Neural progenitor cell (in vitro differentiated cells): ENCODE measurements at regions not wholly inside any gene's neighbourhood (a gene's known extent, or its start where the extent isn't known, plus 50 kb on each side); places are given as distances from the start of the nearest gene placed in this dataset.

Experiments used
- DNase-seq: peaks from one replicate; pipeline ENCODE4 v3.0.0-alpha.2; 2016; ENCODE audit warnings: low spot score
- H2AFZ ChIP-seq: fragments of 200-600 bp; sonication (generic); replicated peaks from 2 replicates; pipeline ENCODE4 v1.6.1; 2016; ENCODE audit warnings: antibody characterized with exemption
- H3F3A ChIP-seq: fragments of 200-600 bp; sonication (generic); 2 replicates; pipeline ENCODE4 v1.6.1; 2016; ENCODE audit warnings: antibody characterized with exemption, low read depth
- H3K27ac ChIP-seq: fragments of 200-600 bp; sonication (generic); 2 replicates; pipeline ENCODE4 v1.5.1; 2016; ENCODE audit warnings: mild to moderate bottlenecking
- H3K27me3 ChIP-seq: fragments of 200-600 bp; sonication (generic); 2 replicates; pipeline ENCODE4 v1.6.1; 2016; ENCODE audit warnings: mild to moderate bottlenecking, moderate library complexity
- H3K36me3 ChIP-seq: fragments of 200-600 bp; sonication (generic); 2 replicates; pipeline ENCODE4 v1.5.1; 2016
- H3K4me1 ChIP-seq: fragments of 200-600 bp; sonication (generic); 2 replicates; pipeline ENCODE4 v1.6.1; 2016; ENCODE audit warnings: mixed run types
- H3K4me2 ChIP-seq: fragments of 200-600 bp; sonication (generic); 2 replicates; pipeline ENCODE4 v1.6.1; 2016
- H3K4me3 ChIP-seq: fragments of 200-600 bp; sonication (generic); 2 replicates; pipeline ENCODE4 v1.5.1; 2016
- H3K79me2 ChIP-seq: fragments of 200-600 bp; sonication (generic); 2 replicates; pipeline ENCODE4 v1.6.1; 2016; ENCODE audit warnings: low read depth
- H3K9ac ChIP-seq: fragments of 200-600 bp; sonication (generic); 2 replicates; pipeline ENCODE4 v1.6.1; 2016
- H3K9me3 ChIP-seq: fragments of 200-600 bp; sonication (generic); 2 replicates; pipeline ENCODE4 v1.5.1; 2016; ENCODE audit warnings: low read depth
- H4K20me1 ChIP-seq: fragments of 200-600 bp; sonication (generic); 2 replicates; pipeline ENCODE4 v1.6.1; 2016; ENCODE audit warnings: low read depth
- H3K27ac Mint-ChIP-seq: 3 replicates; pipeline ENCODE4 v1.8.0; 2021; ENCODE audit warnings: mixed read lengths
- H3K27me3 Mint-ChIP-seq: 2 replicates; pipeline ENCODE4 v1.8.0; 2022; ENCODE audit warnings: low read depth, mild to moderate bottlenecking, inconsistent platforms, moderate library complexity, mixed read lengths; ENCODE audit not compliant: insufficient read depth
- H3K36me3 Mint-ChIP-seq: 3 replicates; pipeline ENCODE4 v1.8.0; 2021; ENCODE audit warnings: mixed read lengths
- H3K4me1 Mint-ChIP-seq: 3 replicates; pipeline ENCODE4 v1.8.0; 2021; ENCODE audit warnings: mixed read lengths
- H3K4me3 Mint-ChIP-seq: 3 replicates; pipeline ENCODE4 v1.8.0; 2021; ENCODE audit warnings: mild to moderate bottlenecking, moderate library complexity, mixed read lengths
- H3K9me3 Mint-ChIP-seq: 3 replicates; pipeline ENCODE4 v1.8.0; 2020; ENCODE audit warnings: mixed read lengths
- EZH2 ChIP-seq: fragments of 200-600 bp; sonication (generic); IDR thresholded peaks from 2 replicates; pipeline ENCODE4 v1.6.1; 2017; ENCODE audit warnings: antibody characterized with exemption, mild to moderate bottlenecking, moderate library complexity
- EZH2phosphoT487 ChIP-seq: fragments of 200-600 bp; sonication (generic); IDR thresholded peaks from 2 replicates; pipeline ENCODE4 v1.6.1; 2017; ENCODE audit warnings: antibody characterized with exemption
- TF ChIP-seq, protein P1 (sequence below): fragments of 200-600 bp; sonication (generic); IDR thresholded peaks from 2 replicates; pipeline ENCODE4 v1.5.1; 2017; ENCODE audit warnings: antibody characterized with exemption, mild to moderate bottlenecking

DNA sequence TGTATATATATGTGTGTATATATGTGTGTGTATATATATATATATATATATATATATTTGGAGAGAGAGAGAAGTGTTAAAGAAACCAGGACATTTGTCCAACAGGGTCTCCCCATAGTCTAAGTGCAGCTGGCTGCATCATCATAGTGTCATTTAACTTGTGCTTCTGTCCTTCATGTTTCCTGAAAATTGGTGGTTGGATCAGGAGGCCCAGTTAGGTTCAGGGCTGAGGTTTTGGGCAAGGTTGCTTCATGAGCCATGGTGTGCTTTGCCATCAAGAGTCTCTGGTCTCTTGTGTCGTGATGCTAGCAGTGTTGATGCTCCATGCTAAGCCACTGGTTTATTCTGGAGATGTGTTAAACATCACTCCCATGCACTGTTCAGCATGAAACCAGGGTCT is 85.3 kb downstream of the C16orf95 start:
- Histone ChIP-seq H3K4me2 (no peak overlapping the region), H3K4me1 (no peaks in the 10 kb centered on the region), H3F3A (no peaks in the 10 kb centered on the region), H3K36me3 (no peaks in the 10 kb centered on the region), H3K27ac (no peak overlapping the region), H3K9ac (no peak overlapping the region), H4K20me1 (no peaks in the 10 kb centered on the region), H3K79me2 (no peaks in the 10 kb centered on the region), H2AFZ (no peak overlapping the region), H3K9me3 (no peaks in the 10 kb centered on the region), H3K4me3 (no peak overlapping the region), H3K27me3 (no peaks in the 10 kb centered on the region)
- H3K36me3 Mint-ChIP-seq = no peaks in the 10 kb centered on the region
- H3K27ac Mint-ChIP-seq = no peak overlapping the region
- H3K27me3 Mint-ChIP-seq = peaks cover 11% of the 10 kb centered on the region
- no peak overlapping the region for H3K4me3 Mint-ChIP-seq
- peaks cover 3% of the 10 kb centered on the region for H3K4me1 Mint-ChIP-seq
- TF ChIP-seq, protein P1, sequence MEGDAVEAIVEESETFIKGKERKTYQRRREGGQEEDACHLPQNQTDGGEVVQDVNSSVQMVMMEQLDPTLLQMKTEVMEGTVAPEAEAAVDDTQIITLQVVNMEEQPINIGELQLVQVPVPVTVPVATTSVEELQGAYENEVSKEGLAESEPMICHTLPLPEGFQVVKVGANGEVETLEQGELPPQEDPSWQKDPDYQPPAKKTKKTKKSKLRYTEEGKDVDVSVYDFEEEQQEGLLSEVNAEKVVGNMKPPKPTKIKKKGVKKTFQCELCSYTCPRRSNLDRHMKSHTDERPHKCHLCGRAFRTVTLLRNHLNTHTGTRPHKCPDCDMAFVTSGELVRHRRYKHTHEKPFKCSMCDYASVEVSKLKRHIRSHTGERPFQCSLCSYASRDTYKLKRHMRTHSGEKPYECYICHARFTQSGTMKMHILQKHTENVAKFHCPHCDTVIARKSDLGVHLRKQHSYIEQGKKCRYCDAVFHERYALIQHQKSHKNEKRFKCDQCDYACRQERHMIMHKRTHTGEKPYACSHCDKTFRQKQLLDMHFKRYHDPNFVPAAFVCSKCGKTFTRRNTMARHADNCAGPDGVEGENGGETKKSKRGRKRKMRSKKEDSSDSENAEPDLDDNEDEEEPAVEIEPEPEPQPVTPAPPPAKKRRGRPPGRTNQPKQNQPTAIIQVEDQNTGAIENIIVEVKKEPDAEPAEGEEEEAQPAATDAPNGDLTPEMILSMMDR = no peak
- TF ChIP-seq EZH2phosphoT487 (no peak), EZH2 (no peak)
- DNase-seq = no peak
- peaks cover 3% of the 10 kb centered on the region for H3K9me3 Mint-ChIP-seq

DNA sequence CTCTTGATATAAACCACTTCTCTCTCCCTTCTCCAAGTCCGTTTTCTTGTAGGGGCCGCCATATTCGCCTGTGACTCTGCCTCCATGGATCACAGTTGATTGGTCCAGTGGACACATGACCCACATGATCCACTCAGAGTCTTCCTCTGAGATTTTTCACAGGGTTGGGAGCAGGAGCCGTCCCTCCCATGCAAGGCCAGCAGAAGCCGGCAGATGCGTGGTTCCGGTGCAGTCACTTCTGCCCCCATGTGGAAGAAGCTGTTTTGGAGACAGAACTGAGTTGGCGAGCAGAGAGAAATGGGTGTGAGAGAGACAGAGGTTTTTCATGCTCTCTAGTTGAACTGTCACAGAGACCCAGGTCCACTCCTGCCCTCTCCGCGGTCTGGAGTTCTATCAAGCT is 83.3 kb downstream of the C16orf95 start:
- DNase-seq = peak; percentile 37

DNA sequence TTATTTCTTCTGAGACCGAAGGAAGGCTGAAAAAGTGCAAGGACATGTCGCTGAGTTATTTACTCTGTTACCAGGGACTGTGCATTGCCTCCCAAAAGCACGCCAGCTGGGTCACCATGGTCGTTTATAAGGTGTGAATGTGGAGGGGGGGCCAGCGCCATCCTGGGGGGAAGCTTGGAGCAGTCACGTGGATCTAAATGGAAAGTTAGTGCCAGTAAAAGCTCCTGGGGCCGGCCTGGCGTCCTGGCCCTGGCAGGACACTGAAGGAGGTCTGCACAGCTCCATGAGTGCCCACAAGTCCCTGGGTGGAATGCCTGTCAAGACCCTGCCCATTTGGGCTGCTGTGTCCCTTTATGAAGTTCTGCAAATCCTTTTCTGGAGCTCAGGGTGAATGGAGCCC is 82.6 kb downstream of the C16orf95 start:
- Histone ChIP-seq H3F3A (no peaks in the 10 kb centered on the region), H3K9me3 (no peaks in the 10 kb centered on the region), H3K4me3 (no peak overlapping the region), H3K9ac (no peak overlapping the region), H3K27ac (no peak overlapping the region), H2AFZ (no peak overlapping the region), H3K36me3 (no peaks in the 10 kb centered on the region), H3K79me2 (no peaks in the 10 kb centered on the region), H4K20me1 (no peaks in the 10 kb centered on the region), H3K27me3 (no peaks in the 10 kb centered on the region), H3K4me1 (no peaks in the 10 kb centered on the region), H3K4me2 (no peak overlapping the region)
- Mint-ChIP-seq H3K9me3 (peaks cover 3% of the 10 kb centered on the region), H3K4me1 (peaks cover 3% of the 10 kb centered on the region), H3K4me3 (no peak overlapping the region), H3K27ac (no peak overlapping the region), H3K36me3 (no peaks in the 10 kb centered on the region), H3K27me3 (peaks cover 8% of the 10 kb centered on the region)
- no peak for TF ChIP-seq EZH2
- TF ChIP-seq EZH2phosphoT487 = no peak
- TF ChIP-seq, protein P1 = no peak
- DNase-seq = no peak

More for the DNA sequence above, 83.3 kb downstream of the C16orf95 start:
- Histone ChIP-seq H3K27me3 (no peaks in the 10 kb centered on the region), H3K4me2 (no peak overlapping the region), H3F3A (no peaks in the 10 kb centered on the region), H2AFZ (no peak overlapping the region), H4K20me1 (no peaks in the 10 kb centered on the region), H3K36me3 (no peaks in the 10 kb centered on the region), H3K4me1 (no peaks in the 10 kb centered on the region), H3K79me2 (no peaks in the 10 kb centered on the region), H3K4me3 (no peak overlapping the region), H3K27ac (no peak overlapping the region), H3K9me3 (no peaks in the 10 kb centered on the region), H3K9ac (no peak overlapping the region)
- Mint-ChIP-seq H3K36me3 (no peaks in the 10 kb centered on the region), H3K4me1 (peaks cover 3% of the 10 kb centered on the region), H3K27me3 (peaks cover 8% of the 10 kb centered on the region), H3K9me3 (peaks cover 3% of the 10 kb centered on the region), H3K4me3 (no peak overlapping the region), H3K27ac (no peak overlapping the region)
- TF ChIP-seq, protein P1 = peak; percentile 34
- TF ChIP-seq EZH2 (no peak), EZH2phosphoT487 (no peak)
